ENCODE measurements at regions not wholly inside any gene's neighbourhood (a gene's known extent, or its start where the extent isn't known, plus 50 kb on each side); places are given as distances from the start of the nearest gene placed in this dataset.

DNA sequence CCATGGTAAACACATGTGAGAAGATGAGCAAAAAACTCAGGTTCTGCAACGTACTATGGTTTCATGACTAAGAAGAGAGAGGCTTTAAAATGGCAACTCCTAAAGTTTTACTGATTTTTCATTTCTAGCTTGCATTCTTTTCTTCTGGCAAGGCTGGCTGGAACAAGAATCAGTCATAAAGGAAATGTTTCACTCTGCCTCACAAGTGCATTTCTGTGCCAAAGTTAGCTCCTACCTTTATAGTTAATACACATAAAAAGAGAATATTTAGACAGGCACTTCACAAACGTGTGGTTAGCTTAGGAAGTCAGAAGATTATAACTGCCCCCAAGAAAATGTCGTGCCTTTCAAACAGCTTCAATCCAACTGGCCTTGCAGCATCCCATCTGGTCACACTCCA lies 417.1 kb upstream of the CDH11 start:
- H3K4me2 ChIP-seq: no peak overlapping the region
- 54% methylated on average over 3 of the region's 3 CpGs for WGBS (ENCODE audit: low lambda C conversion rate, missing lambda C conversion rate)

DNA sequence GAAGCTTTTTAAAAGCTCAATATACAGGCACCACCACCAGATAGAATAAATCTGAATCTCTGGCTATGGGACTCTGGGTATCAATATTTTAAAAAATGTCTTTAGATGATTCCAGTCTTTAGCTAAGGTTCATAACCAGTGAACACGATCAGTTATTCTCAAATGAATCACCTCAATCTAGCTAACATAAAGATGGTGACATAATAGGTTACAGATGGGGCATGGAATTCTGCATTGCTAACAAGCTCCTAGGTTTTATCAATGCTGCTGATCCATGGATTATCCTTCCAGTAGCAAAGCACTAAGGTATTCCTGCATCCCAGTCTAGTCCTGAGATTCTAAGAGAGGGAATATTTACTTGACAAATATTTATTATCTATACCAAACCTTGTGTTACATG lies 415.5 kb upstream of the CDH11 start:
- 35% methylated on average over 1 of the region's 1 CpG for WGBS (ENCODE audit: low lambda C conversion rate, missing lambda C conversion rate)
- no peak for TF ChIP-seq EZH2phosphoT487 (IDR thresholded peaks at IDR 0.05; ENCODE audit: low read depth, severe bottlenecking, unreplicated experiment)
- TF ChIP-seq, protein P1, sequence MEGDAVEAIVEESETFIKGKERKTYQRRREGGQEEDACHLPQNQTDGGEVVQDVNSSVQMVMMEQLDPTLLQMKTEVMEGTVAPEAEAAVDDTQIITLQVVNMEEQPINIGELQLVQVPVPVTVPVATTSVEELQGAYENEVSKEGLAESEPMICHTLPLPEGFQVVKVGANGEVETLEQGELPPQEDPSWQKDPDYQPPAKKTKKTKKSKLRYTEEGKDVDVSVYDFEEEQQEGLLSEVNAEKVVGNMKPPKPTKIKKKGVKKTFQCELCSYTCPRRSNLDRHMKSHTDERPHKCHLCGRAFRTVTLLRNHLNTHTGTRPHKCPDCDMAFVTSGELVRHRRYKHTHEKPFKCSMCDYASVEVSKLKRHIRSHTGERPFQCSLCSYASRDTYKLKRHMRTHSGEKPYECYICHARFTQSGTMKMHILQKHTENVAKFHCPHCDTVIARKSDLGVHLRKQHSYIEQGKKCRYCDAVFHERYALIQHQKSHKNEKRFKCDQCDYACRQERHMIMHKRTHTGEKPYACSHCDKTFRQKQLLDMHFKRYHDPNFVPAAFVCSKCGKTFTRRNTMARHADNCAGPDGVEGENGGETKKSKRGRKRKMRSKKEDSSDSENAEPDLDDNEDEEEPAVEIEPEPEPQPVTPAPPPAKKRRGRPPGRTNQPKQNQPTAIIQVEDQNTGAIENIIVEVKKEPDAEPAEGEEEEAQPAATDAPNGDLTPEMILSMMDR (IDR thresholded peaks at IDR 0.05; ENCODE audit: poor library complexity): no peak
- TF ChIP-seq EZH2 (IDR thresholded peaks at IDR 0.05; ENCODE audit: borderline replicate concordance): no peak
- H3K9me2 ChIP-seq (replicated peaks; ENCODE audit: insufficient read depth): no peaks in the 10 kb centered on the region

More for the DNA sequence above, 417.1 kb upstream of the CDH11 start:
- no peak for DNase-seq (ENCODE audit: low spot score)
- Histone ChIP-seq H3K27ac (no peak overlapping the region), H4K20me1 (ENCODE audit: insufficient read depth, poor library complexity, severe bottlenecking) (no peaks in the 10 kb centered on the region), H3K36me3 (replicated peaks; ENCODE audit: insufficient read depth, low read depth) (no peaks in the 10 kb centered on the region), H2AFZ (no peak overlapping the region), H3K27me3 (no peaks in the 10 kb centered on the region), H3K4me3 (no peak overlapping the region), H3K79me2 (no peaks in the 10 kb centered on the region), H3K9me3 (ENCODE audit: low read depth) (no peaks in the 10 kb centered on the region), H3K9me2 (replicated peaks; ENCODE audit: insufficient read depth) (no peaks in the 10 kb centered on the region), H3K4me1 (ENCODE audit: insufficient read depth) (no peaks in the 10 kb centered on the region)
- TF ChIP-seq, protein P1 (IDR thresholded peaks at IDR 0.05; ENCODE audit: poor library complexity): no peak
- TF ChIP-seq EZH2 (IDR thresholded peaks at IDR 0.05; ENCODE audit: borderline replicate concordance) (no peak), EZH2phosphoT487 (IDR thresholded peaks at IDR 0.05; ENCODE audit: low read depth, severe bottlenecking, unreplicated experiment) (no peak)

DNA sequence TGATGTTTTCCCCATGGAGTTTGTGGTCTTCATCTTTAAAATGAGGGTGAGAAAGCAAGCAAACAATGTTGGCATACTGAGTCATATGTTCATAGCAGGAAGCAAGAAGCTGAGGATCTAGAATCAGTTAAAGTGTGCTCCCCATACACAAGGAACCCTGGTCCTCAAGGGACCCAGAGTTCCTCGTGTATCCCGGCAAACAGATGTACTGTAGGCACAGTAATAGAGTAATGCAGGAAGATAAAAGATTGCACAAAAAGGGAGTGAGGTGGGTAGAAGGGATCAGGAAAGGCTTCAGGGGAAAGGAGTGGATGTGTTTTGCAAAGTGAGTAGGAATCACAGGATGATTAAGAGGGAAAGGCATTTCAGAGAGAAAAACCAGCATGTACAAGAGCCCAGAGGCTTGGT lies 412.3 kb upstream of the CDH11 start:
- TF ChIP-seq EZH2phosphoT487 (IDR thresholded peaks at IDR 0.05; ENCODE audit: low read depth, severe bottlenecking, unreplicated experiment) (no peak), EZH2 (IDR thresholded peaks at IDR 0.05; ENCODE audit: borderline replicate concordance) (no peak)
- TF ChIP-seq, protein P1 (IDR thresholded peaks at IDR 0.05; ENCODE audit: poor library complexity): no peak
- H4K20me1 ChIP-seq (ENCODE audit: insufficient read depth, poor library complexity, severe bottlenecking): no peaks in the 10 kb centered on the region
- peaks cover 6% of the 10 kb centered on the region for H3K4me1 ChIP-seq (ENCODE audit: insufficient read depth)
- H3K79me2 ChIP-seq: no peaks in the 10 kb centered on the region
- H3K9me3 ChIP-seq (ENCODE audit: low read depth): no peaks in the 10 kb centered on the region
- no peak for DNase-seq (ENCODE audit: low spot score)
- H3K9me2 ChIP-seq (replicated peaks; ENCODE audit: insufficient read depth): no peaks in the 10 kb centered on the region
- 75% methylated on average over 2 of the region's 2 CpGs for WGBS (ENCODE audit: low lambda C conversion rate, missing lambda C conversion rate)
- H3K4me3 ChIP-seq: no peak overlapping the region
- no peak overlapping the region for H2AFZ ChIP-seq
- no peaks in the 10 kb centered on the region for H3K27me3 ChIP-seq
- no peak overlapping the region for H3K4me2 ChIP-seq
- H3K27ac ChIP-seq: no peak overlapping the region
- no peaks in the 10 kb centered on the region for H3K36me3 ChIP-seq (replicated peaks; ENCODE audit: insufficient read depth, low read depth)

More for the DNA sequence above, 415.5 kb upstream of the CDH11 start:
- Histone ChIP-seq H3K9me3 (ENCODE audit: low read depth) (no peaks in the 10 kb centered on the region), H3K79me2 (no peaks in the 10 kb centered on the region), H2AFZ (no peak overlapping the region), H3K27me3 (no peaks in the 10 kb centered on the region), H3K4me3 (no peak overlapping the region), H3K4me2 (no peak overlapping the region), H3K27ac (no peak overlapping the region), H3K36me3 (replicated peaks; ENCODE audit: insufficient read depth, low read depth) (no peaks in the 10 kb centered on the region), H3K4me1 (ENCODE audit: insufficient read depth) (no peaks in the 10 kb centered on the region), H4K20me1 (ENCODE audit: insufficient read depth, poor library complexity, severe bottlenecking) (no peaks in the 10 kb centered on the region)
- no peak for DNase-seq (ENCODE audit: low spot score)

DNA sequence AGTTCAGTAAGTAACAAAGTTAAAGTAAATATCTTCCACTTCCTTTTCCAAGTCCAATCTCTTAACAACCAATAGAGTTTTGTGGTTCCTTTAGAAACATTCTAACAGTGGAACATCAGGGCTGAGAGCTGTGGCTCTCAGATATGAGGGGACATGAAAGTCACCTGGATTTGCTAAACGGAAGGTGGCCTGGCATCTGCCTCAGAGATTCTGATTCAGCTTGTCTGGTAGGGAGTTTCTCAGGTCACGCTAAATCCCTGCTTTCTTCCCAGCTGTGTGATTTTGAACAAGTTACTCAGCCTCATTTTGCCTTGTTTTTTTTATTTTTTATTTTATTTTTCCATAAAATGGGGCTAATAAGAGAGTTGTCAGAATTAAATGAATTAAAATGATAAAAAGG lies 411.0 kb upstream of the CDH11 start:
- H3K36me3 ChIP-seq (replicated peaks; ENCODE audit: insufficient read depth, low read depth): no peaks in the 10 kb centered on the region
- H3K27me3 ChIP-seq: no peaks in the 10 kb centered on the region
- no peaks in the 10 kb centered on the region for H3K9me3 ChIP-seq (ENCODE audit: low read depth)
- no peaks in the 10 kb centered on the region for H3K9me2 ChIP-seq (replicated peaks; ENCODE audit: insufficient read depth)
- no peak overlapping the region for H3K4me2 ChIP-seq
- DNase-seq (ENCODE audit: low spot score): no peak
- H4K20me1 ChIP-seq (ENCODE audit: insufficient read depth, poor library complexity, severe bottlenecking): no peaks in the 10 kb centered on the region
- WGBS (ENCODE audit: low lambda C conversion rate, missing lambda C conversion rate): 78% methylated on average over 2 of the region's 2 CpGs
- no peak overlapping the region for H2AFZ ChIP-seq
- no peak overlapping the region for H3K4me3 ChIP-seq
- peaks cover 6% of the 10 kb centered on the region for H3K4me1 ChIP-seq (ENCODE audit: insufficient read depth)
- H3K27ac ChIP-seq: no peak overlapping the region
- H3K79me2 ChIP-seq: no peaks in the 10 kb centered on the region
- no peak for TF ChIP-seq EZH2phosphoT487 (IDR thresholded peaks at IDR 0.05; ENCODE audit: low read depth, severe bottlenecking, unreplicated experiment)
- TF ChIP-seq EZH2 (IDR thresholded peaks at IDR 0.05; ENCODE audit: borderline replicate concordance): no peak
- TF ChIP-seq, protein P1 (IDR thresholded peaks at IDR 0.05; ENCODE audit: poor library complexity): no peak
